HepG2 (cell line): ENCODE measurements at regions not wholly inside any gene's neighbourhood (a gene's known extent, or its start where the extent isn't known, plus 50 kb on each side); places are given as distances from the start of the nearest gene placed in this dataset.

Source experiments
- ATAC-seq: fragments of 200-7000 bp; cut with Tn5 transposase; 3 replicates; pipeline ENCODE4 v1.9.1; 2020; ENCODE audit warnings: mild to moderate bottlenecking, moderate library complexity
- BruUV-seq: library from RNA; stranded (reverse); fragments of 400-500 nt; replicated peaks from 2 replicates; lab custom pipeline; 2021; lab: Mats Ljungman, UMichigan
- CTCF ChIA-PET: fragments of 300-600 bp; formaldehyde crosslinking; extraction: SDS; loops from one replicate; lab custom pipeline; 2021; ENCODE audit warnings: low total read pairs, inconsistent platforms, low intra/inter-chr PET ratio; lab: Yijun Ruan, JAX
- POLR2A ChIA-PET: fragments of 350-600 bp; sonication (Branson Sonifier 250); formaldehyde crosslinking; loops from one replicate; lab custom pipeline; 2020; ENCODE audit warnings: antibody characterized with exemption, inconsistent platforms; lab: Yijun Ruan, JAX
- DNase-seq: peaks from one replicate; pipeline ENCODE4 v3.0.0-alpha.2; 2015; ENCODE audit warnings: low spot score
- FAIRE-seq: peaks from 3 replicates; lab custom pipeline; 2011; peaks lifted over from hg19 to GRCh38; lab: Jason Lieb, UNC
- H2AFZ ChIP-seq: one replicate; pipeline ENCODE4 v1.6.1; 2011; ENCODE audit warnings: low read length, inconsistent platforms
- H3K27ac ChIP-seq: fragments of 300-600 bp; 3 replicates; pipeline ENCODE4 v1.8.0; 2011; ENCODE audit warnings: mixed run types, mild to moderate bottlenecking, mixed read lengths, low read length, inconsistent platforms; ENCODE audit not compliant: insufficient read depth; ENCODE audit errors: extremely low read length
- H3K27me3 ChIP-seq, 2 experiments: fragments of 200-600 bp in 1 of 2; 2 replicates in 1 of 2; 3 replicates in 1 of 2; pipeline versions ENCODE4 v1.6.0 to v1.8.0; 2011; ENCODE audit warnings: low read length in 2 of 2, mild to moderate bottlenecking in 2 of 2, moderate library complexity in 2 of 2, inconsistent platforms in 1 of 2; ENCODE audit not compliant: insufficient read depth in 2 of 2, control insufficient read depth in 1 of 2
- H3K36me3 ChIP-seq, 2 experiments: fragments of 200-600 bp in 1 of 2; replicated peaks in 1 of 2; 2 replicates in 1 of 2; 3 replicates in 1 of 2; pipeline versions ENCODE4 v1.5.1 to v1.8.0; 2011; ENCODE audit warnings: low read length in 2 of 2, inconsistent platforms in 1 of 2; ENCODE audit not compliant: insufficient read depth in 2 of 2, control insufficient read depth in 1 of 2
- H3K4me1 ChIP-seq: 2 replicates; pipeline ENCODE4 v1.5.1; 2012; ENCODE audit warnings: low read length, inconsistent platforms; ENCODE audit not compliant: insufficient read depth
- H3K4me2 ChIP-seq: 2 replicates; pipeline ENCODE4 v1.6.0; 2011; ENCODE audit warnings: low read depth, low read length, inconsistent platforms
- H3K4me3 ChIP-seq, 3 experiments: fragments of 200-600 bp in 1 of 3; sonication (generic), shearing (Covaris generic) in 1 of 3; replicated peaks in 1 of 3; 2 replicates each; pipeline ENCODE4 v1.5.1; 2011 to 2016; ENCODE audit warnings: low read length in 3 of 3, inconsistent platforms in 2 of 3, low read depth in 2 of 3, mild to moderate bottlenecking in 2 of 3, control low read depth in 1 of 3, mixed read lengths in 1 of 3; ENCODE audit not compliant: insufficient read depth in 1 of 3
- H3K79me2 ChIP-seq: one replicate; pipeline ENCODE4 v1.6.1; 2011; ENCODE audit warnings: low read length, inconsistent platforms; ENCODE audit not compliant: insufficient read depth
- H3K9ac ChIP-seq: 2 replicates; pipeline ENCODE4 v1.6.0; 2011; ENCODE audit warnings: mild to moderate bottlenecking, low read depth, low read length, inconsistent platforms; ENCODE audit not compliant: insufficient read depth
- H3K9me3 ChIP-seq: 2 replicates; pipeline ENCODE4 v1.5.1; 2012; ENCODE audit warnings: mild to moderate bottlenecking, low read length
- H4K20me1 ChIP-seq: 2 replicates; pipeline ENCODE4 v1.6.0; 2011; ENCODE audit warnings: inconsistent platforms, mild to moderate bottlenecking, low read length, moderate library complexity; ENCODE audit not compliant: insufficient read depth
- GABPA ChIP-seq, 2 experiments: IDR thresholded peaks; 2 replicates each; pipeline ENCODE4 v1.6.1; 2011 to 2016; ENCODE audit warnings: low read depth in 2 of 2, low read length in 1 of 2, missing biosample characterization in 1 of 2, missing genetic modification characterization in 1 of 2
- HOXA3 ChIP-seq: sonication (generic); formaldehyde crosslinking; IDR thresholded peaks from 2 replicates; pipeline ENCODE4 v1.5.0; 2020; ENCODE audit warnings: missing genetic modification reagents
- HOXA7 ChIP-seq: sonication (generic); formaldehyde crosslinking; IDR thresholded peaks from 2 replicates; pipeline ENCODE4 v1.8.1; 2022; ENCODE audit warnings: mild to moderate bottlenecking, missing genetic modification reagents, moderate library complexity
- KLF15 ChIP-seq: sonication (generic); formaldehyde crosslinking; IDR thresholded peaks from 2 replicates; pipeline ENCODE4 v1.8.1; 2023; ENCODE audit warnings: borderline replicate concordance, mild to moderate bottlenecking, inconsistent platforms, missing genetic modification reagents, mixed read lengths
- MAFK ChIP-seq, 2 experiments: IDR thresholded peaks in 1 of 2; conservative IDR thresholded peaks in 1 of 2; 2 replicates each; pipeline ENCODE4 v1.6.1; 2011; ENCODE audit warnings: improper control_type of control experiment in 2 of 2, low read length in 2 of 2
- PCBP1 ChIP-seq: fragments of 200-400 bp; formaldehyde crosslinking; IDR thresholded peaks from 2 replicates; pipeline ENCODE4 v1.6.1; 2017; ENCODE audit warnings: mild to moderate bottlenecking, low read depth, low read length, borderline replicate concordance
- RNF2 ChIP-seq: fragments of 450-650 bp; conservative IDR thresholded peaks from 2 replicates; pipeline ENCODE4 v1.6.1; 2016; ENCODE audit warnings: low read depth
- YEATS2 ChIP-seq: sonication (generic); formaldehyde crosslinking; IDR thresholded peaks from 2 replicates; pipeline ENCODE4 v1.4.0; 2020; ENCODE audit warnings: missing genetic modification reagents, borderline replicate concordance
- ZNF546 ChIP-seq: sonication (generic); formaldehyde crosslinking; conservative IDR thresholded peaks from 2 replicates; pipeline ENCODE4 v1.8.1; 2023; ENCODE audit warnings: mild to moderate bottlenecking, missing genetic modification reagents
- WGBS: methylation state at CpG from one replicate; pipeline ENCODE4 v1.1.6; 2017; ENCODE audit warnings: low lambda C conversion rate; 5-methylcytosine and 5-hydroxymethylcytosine counted together
- in situ Hi-C: cut with HindIII; loops from 2 replicates; pipeline ENCODE4 v1.10.0; 2017; ENCODE audit warnings: low pct_unique_long_range_greater_than_20kb; ENCODE audit not compliant: extremely low pct_ligation_motif_present
- intact Hi-C: fragments of 100-400 bp; cut with micrococcal nuclease; formaldehyde crosslinking; loops from one replicate; pipeline ENCODE4 v1.10.0; 2022; ENCODE audit not compliant: unreplicated experiment
- TF ChIP-seq, protein P1 (sequence below): sonication (generic); formaldehyde crosslinking; IDR thresholded peaks from 2 replicates; pipeline ENCODE4 v1.4.0; 2020; ENCODE audit warnings: missing genetic modification reagents
- TF ChIP-seq, protein P2 (sequence below): IDR thresholded peaks from 2 replicates; pipeline ENCODE4 v1.6.1; 2012; ENCODE audit warnings: low read depth, low read length, improper control_type of control experiment
- TF ChIP-seq, protein P3 (sequence below): sonication (generic); formaldehyde crosslinking; IDR thresholded peaks from 2 replicates; pipeline ENCODE4 v1.4.0; 2020; ENCODE audit warnings: mild to moderate bottlenecking, missing genetic modification reagents

DNA sequence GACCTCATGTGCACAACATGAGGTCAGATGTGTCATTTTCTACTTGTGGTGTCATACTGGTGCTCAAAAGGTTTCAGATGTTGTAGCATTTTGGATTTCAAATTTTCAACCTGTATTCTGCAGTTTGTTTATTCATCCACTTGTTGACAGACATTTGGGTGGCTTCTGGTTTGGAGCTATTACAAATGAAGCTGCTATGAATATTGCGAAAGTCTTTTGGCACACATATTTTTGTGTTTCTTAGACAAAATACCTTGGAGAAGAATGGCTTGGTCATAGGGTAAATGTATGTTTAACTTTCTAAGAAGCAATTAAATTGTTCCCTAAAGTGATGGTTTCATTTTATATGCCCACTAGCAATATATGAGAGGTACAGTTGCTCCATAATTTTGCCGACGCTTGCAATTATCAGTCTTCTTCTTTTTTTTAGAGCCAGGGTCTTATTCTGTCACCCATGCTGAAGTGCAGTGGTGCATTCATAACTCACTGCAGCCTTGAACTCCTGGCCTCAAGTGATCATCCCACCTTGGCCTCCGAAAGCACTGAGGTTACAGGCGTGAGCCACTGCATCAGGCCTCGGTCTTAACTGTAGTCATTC is 70.7 kb upstream of the TRPC7 start:
- no peak for ATAC-seq
- no peak for FAIRE-seq
- DNase-seq, result no peak
- no peak overlapping the region for H3K9ac ChIP-seq
- H2AFZ ChIP-seq, result no peak overlapping the region
- TF ChIP-seq RNF2 (no peak), MAFK (conservative IDR thresholded peaks at IDR 0.05 in 1 of 2, IDR thresholded peaks at IDR 0.05 in 1 of 2; ENCODE audit: low read length in 2 of 2) (peak in 1 of 2 experiments; percentile 43; a peak in 1 of 4 replicates)
- H3K79me2 ChIP-seq, result no peaks in the 10 kb centered on the region
- H3K36me3 ChIP-seq, result no peaks in the 10 kb centered on the region
- POLR2A ChIA-PET, result no interaction called here
- BruUV-seq, result no TSS peak
- no peak overlapping the region for H3K27ac ChIP-seq
- no peaks in the 10 kb centered on the region for H3K4me1 ChIP-seq
- H3K27me3 ChIP-seq, result no peaks in the 10 kb centered on the region; a peak in 1 of 5 replicates
- no peak overlapping the region for H3K4me2 ChIP-seq
- H4K20me1 ChIP-seq, result no peaks in the 10 kb centered on the region
- no peaks in the 10 kb centered on the region for H3K9me3 ChIP-seq
- 15% methylated on average over 6 of the region's 6 CpGs for WGBS
- H3K4me3 ChIP-seq, result no peak overlapping the region
- in situ Hi-C loops, result no loop called here
- intact Hi-C loops, result no loop called here
- CTCF ChIA-PET, result no interaction called here

DNA sequence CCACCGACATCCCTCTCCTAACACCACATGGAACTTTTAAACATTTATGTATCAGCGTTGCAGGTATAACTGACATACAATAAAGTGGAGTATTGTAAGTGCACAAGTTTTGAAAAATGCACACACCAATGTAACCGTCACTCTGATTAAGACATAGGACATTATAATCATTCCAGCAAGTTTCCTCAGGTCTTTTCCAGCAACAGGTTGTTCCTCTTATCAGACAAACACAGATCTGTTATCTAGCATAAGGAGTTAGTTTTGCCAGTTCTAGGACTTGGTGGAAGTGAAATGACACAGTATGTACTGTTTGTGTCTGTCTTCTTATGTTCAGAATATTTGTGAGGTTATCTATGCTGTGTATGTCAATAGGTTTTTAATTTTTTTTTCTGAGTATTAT is 69.5 kb upstream of the TRPC7 start:
- WGBS, result 0% methylated on average over 3 of the region's 3 CpGs
- BruUV-seq, result no TSS peak
- no peak for DNase-seq
- Histone ChIP-seq H3K4me2 (no peak overlapping the region), H3K79me2 (no peaks in the 10 kb centered on the region), H4K20me1 (no peaks in the 10 kb centered on the region), H3K36me3 (no peaks in the 10 kb centered on the region), H3K9me3 (no peaks in the 10 kb centered on the region), H3K4me3 (no peak overlapping the region), H2AFZ (no peak overlapping the region), H3K27ac (no peak overlapping the region), H3K27me3 (no peaks in the 10 kb centered on the region; a peak in 1 of 5 replicates), H3K4me1 (no peaks in the 10 kb centered on the region), H3K9ac (no peak overlapping the region)
- intact Hi-C loops, result no loop called here
- ATAC-seq, result no peak
- FAIRE-seq, result no peak
- ChIA-PET CTCF (no interaction called here), POLR2A (no interaction called here)
- in situ Hi-C loops, result no loop called here
- TF ChIP-seq YEATS2 (CRISPR knock-in tag), result no peak
- TF ChIP-seq HOXA7 (CRISPR knock-in tag), result no peak
- no peak for TF ChIP-seq HOXA3 (CRISPR knock-in tag)
- TF ChIP-seq PCBP1, result no peak
- no peak for TF ChIP-seq ZNF546 (CRISPR knock-in tag)
- no peak for TF ChIP-seq KLF15 (CRISPR knock-in tag)
- TF ChIP-seq, protein P1, sequence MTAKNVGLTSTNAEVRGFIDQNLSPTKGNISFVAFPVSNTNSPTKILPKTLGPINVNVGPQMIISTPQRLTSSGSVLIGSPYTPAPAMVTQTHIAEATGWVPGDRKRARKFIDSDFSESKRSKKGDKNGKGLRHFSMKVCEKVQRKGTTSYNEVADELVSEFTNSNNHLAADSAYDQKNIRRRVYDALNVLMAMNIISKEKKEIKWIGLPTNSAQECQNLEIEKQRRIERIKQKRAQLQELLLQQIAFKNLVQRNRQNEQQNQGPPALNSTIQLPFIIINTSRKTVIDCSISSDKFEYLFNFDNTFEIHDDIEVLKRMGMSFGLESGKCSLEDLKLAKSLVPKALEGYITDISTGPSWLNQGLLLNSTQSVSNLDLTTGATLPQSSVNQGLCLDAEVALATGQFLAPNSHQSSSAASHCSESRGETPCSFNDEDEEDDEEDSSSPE (CRISPR knock-in tag), result no peak
- TF ChIP-seq GABPA (IDR thresholded peaks at IDR 0.05; ENCODE audit: low read depth, low read length), result no peak
- no peak for TF ChIP-seq GABPA (CRISPR knock-in tag; IDR thresholded peaks at IDR 0.05; ENCODE audit: low read depth)
- TF ChIP-seq, protein P2, sequence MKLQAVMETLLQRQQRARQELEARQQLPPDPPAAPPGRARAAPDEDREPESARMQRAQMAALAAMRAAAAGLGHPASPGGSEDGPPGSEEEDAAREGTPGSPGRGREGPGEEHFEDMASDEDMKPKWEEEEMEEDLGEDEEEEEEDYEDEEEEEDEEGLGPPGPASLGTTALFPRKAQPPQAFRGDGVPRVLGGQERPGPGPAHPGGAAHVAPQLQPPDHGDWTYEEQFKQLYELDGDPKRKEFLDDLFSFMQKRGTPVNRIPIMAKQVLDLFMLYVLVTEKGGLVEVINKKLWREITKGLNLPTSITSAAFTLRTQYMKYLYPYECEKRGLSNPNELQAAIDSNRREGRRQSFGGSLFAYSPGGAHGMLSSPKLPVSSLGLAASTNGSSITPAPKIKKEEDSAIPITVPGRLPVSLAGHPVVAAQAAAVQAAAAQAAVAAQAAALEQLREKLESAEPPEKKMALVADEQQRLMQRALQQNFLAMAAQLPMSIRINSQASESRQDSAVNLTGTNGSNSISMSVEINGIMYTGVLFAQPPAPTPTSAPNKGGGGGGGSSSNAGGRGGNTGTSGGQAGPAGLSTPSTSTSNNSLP, result no peak
- TF ChIP-seq, protein P3, sequence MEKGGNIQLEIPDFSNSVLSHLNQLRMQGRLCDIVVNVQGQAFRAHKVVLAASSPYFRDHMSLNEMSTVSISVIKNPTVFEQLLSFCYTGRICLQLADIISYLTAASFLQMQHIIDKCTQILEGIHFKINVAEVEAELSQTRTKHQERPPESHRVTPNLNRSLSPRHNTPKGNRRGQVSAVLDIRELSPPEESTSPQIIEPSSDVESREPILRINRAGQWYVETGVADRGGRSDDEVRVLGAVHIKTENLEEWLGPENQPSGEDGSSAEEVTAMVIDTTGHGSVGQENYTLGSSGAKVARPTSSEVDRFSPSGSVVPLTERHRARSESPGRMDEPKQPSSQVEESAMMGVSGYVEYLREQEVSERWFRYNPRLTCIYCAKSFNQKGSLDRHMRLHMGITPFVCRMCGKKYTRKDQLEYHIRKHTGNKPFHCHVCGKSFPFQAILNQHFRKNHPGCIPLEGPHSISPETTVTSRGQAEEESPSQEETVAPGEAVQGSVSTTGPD (CRISPR knock-in tag), result no peak
